SU-DHL-6 (cell line): ENCODE measurements at regions not wholly inside any gene's neighbourhood (a gene's known extent, or its start where the extent isn't known, plus 50 kb on each side); places are given as distances from the start of the nearest gene placed in this dataset.

Experiments
- H2AFZ ChIP-seq: fragments of 200-600 bp; sonication (generic); 2 replicates; pipeline ENCODE4 v1.6.1; 2014; ENCODE audit warnings: low read depth, mild to moderate bottlenecking, moderate library complexity, mixed read lengths, antibody characterized with exemption, low read length; ENCODE audit not compliant: severe bottlenecking
- H3F3A ChIP-seq: fragments of 200-600 bp; shearing (Covaris generic); 2 replicates; pipeline ENCODE4 v1.6.0; 2016; ENCODE audit warnings: antibody characterized with exemption, mild to moderate bottlenecking; ENCODE audit not compliant: insufficient read depth
- H3K27ac ChIP-seq: fragments of 200-600 bp; sonication (generic); 2 replicates; pipeline ENCODE4 v1.5.1; 2016; ENCODE audit warnings: low read depth, mild to moderate bottlenecking, low read length, moderate library complexity, mixed read lengths
- H3K27me3 ChIP-seq: fragments of 200-600 bp; sonication (generic), shearing (Covaris generic); 2 replicates; pipeline ENCODE4 v1.6.0; 2014; ENCODE audit warnings: mild to moderate bottlenecking, low read length
- H3K36me3 ChIP-seq: fragments of 200-600 bp; sonication (generic); 2 replicates; pipeline ENCODE4 v1.6.1; 2014; ENCODE audit warnings: mild to moderate bottlenecking, low read length, mixed read lengths
- H3K4me2 ChIP-seq: fragments of 300-600, 200-600 bp; shearing (Covaris generic), sonication (generic); 2 replicates; pipeline ENCODE4 v1.6.0; 2014; ENCODE audit warnings: low read length, low read depth, mild to moderate bottlenecking; ENCODE audit not compliant: poor library complexity, severe bottlenecking
- H3K4me3 ChIP-seq: fragments of 200-600 bp; sonication (generic); 2 replicates; pipeline ENCODE4 v1.5.1; 2014; ENCODE audit warnings: antibody characterized with exemption, low read length, mild to moderate bottlenecking, mixed read lengths; ENCODE audit not compliant: insufficient read depth, poor library complexity, severe bottlenecking
- H3K79me2 ChIP-seq: fragments of 200-600 bp; sonication (generic); 2 replicates; pipeline ENCODE4 v1.6.1; 2014; ENCODE audit warnings: mild to moderate bottlenecking, low read length, moderate library complexity; ENCODE audit not compliant: insufficient read depth
- H3K9ac ChIP-seq: fragments of 200-600 bp; sonication (generic); 2 replicates; pipeline ENCODE4 v1.7.0; 2014; ENCODE audit warnings: mild to moderate bottlenecking, low read length
- H3K9me2 ChIP-seq: fragments of 200-600 bp; sonication (generic); replicated peaks from 2 replicates; pipeline ENCODE4 v1.6.1; 2014; ENCODE audit warnings: low read length; ENCODE audit not compliant: insufficient read depth
- H3K9me3 ChIP-seq: fragments of 200-600 bp; sonication (generic); 2 replicates; pipeline ENCODE4 v1.6.1; 2014; ENCODE audit warnings: low read length, mixed read lengths; ENCODE audit not compliant: insufficient read depth
- H4K20me1 ChIP-seq: fragments of 200-600 bp; sonication (generic); 2 replicates; pipeline ENCODE4 v1.6.1; 2014; ENCODE audit warnings: low read depth, mild to moderate bottlenecking, antibody characterized with exemption, low read length, moderate library complexity, mixed read lengths
- EZH2phosphoT487 ChIP-seq: fragments of 200-600 bp; sonication (generic), shearing (Covaris generic); conservative IDR thresholded peaks from 2 replicates; pipeline ENCODE4 v1.6.1; 2018; ENCODE audit warnings: mild to moderate bottlenecking, antibody characterized with exemption, low read length, moderate library complexity, mixed read lengths
- TF ChIP-seq, protein P1 (sequence below): fragments of 200-600 bp; sonication (generic); IDR thresholded peaks from one replicate; pipeline ENCODE4 v1.5.1; 2017; ENCODE audit warnings: antibody characterized with exemption, mild to moderate bottlenecking, low read length, moderate library complexity; ENCODE audit not compliant: insufficient read depth, poor library complexity, severe bottlenecking

DNA sequence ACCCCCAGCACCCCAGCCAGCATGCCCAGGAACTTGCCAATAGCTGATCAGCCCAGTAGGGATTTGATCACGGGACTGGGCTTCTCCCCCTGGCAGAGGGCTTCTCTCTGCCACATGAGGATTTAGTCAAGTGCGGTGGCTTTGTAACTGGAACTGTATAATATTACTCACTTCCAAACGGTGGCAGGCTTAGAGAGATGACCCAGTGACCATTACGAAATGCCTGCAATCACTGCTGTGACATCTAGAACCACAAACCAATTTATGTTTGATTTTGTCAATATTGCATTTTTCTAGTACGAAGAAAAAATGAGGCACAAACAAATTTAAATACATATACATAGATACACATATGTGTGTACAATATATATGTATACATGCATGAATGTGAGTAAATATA is 192.1 kb downstream of the ERCC6L2 start:
- no peak overlapping the region for H3K27ac ChIP-seq
- H3F3A ChIP-seq, result no peaks in the 10 kb centered on the region
- no peak overlapping the region for H2AFZ ChIP-seq
- no peak overlapping the region for H3K4me2 ChIP-seq
- H3K79me2 ChIP-seq, result no peaks in the 10 kb centered on the region
- no peaks in the 10 kb centered on the region for H3K9me3 ChIP-seq
- H3K9ac ChIP-seq, result no peak overlapping the region
- H3K4me3 ChIP-seq, result no peak overlapping the region
- H4K20me1 ChIP-seq, result no peaks in the 10 kb centered on the region
- H3K27me3 ChIP-seq, result no peaks in the 10 kb centered on the region
- no peaks in the 10 kb centered on the region for H3K36me3 ChIP-seq
- H3K9me2 ChIP-seq, result no peaks in the 10 kb centered on the region
- no peak for TF ChIP-seq EZH2phosphoT487
- TF ChIP-seq, protein P1, sequence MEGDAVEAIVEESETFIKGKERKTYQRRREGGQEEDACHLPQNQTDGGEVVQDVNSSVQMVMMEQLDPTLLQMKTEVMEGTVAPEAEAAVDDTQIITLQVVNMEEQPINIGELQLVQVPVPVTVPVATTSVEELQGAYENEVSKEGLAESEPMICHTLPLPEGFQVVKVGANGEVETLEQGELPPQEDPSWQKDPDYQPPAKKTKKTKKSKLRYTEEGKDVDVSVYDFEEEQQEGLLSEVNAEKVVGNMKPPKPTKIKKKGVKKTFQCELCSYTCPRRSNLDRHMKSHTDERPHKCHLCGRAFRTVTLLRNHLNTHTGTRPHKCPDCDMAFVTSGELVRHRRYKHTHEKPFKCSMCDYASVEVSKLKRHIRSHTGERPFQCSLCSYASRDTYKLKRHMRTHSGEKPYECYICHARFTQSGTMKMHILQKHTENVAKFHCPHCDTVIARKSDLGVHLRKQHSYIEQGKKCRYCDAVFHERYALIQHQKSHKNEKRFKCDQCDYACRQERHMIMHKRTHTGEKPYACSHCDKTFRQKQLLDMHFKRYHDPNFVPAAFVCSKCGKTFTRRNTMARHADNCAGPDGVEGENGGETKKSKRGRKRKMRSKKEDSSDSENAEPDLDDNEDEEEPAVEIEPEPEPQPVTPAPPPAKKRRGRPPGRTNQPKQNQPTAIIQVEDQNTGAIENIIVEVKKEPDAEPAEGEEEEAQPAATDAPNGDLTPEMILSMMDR, result no peak

GRCh38 chr9:96067004-96067403 is 191.5 kb downstream of the ERCC6L2 start:
- H2AFZ ChIP-seq, result no peak overlapping the region
- H3K36me3 ChIP-seq, result no peaks in the 10 kb centered on the region
- no peaks in the 10 kb centered on the region for H3K27me3 ChIP-seq

GRCh38 chr9:96065482-96066251 is 190.2 kb downstream of the ERCC6L2 start:
- Histone ChIP-seq H3K27me3 (no peaks in the 10 kb centered on the region), H4K20me1 (no peaks in the 10 kb centered on the region), H3K4me3 (no peak overlapping the region), H3K9ac (no peak overlapping the region), H3K9me2 (no peaks in the 10 kb centered on the region), H3F3A (no peaks in the 10 kb centered on the region), H3K79me2 (no peaks in the 10 kb centered on the region), H2AFZ (no peak overlapping the region), H3K27ac (no peak overlapping the region), H3K9me3 (no peaks in the 10 kb centered on the region), H3K36me3 (no peaks in the 10 kb centered on the region), H3K4me2 (no peak overlapping the region)
- TF ChIP-seq EZH2phosphoT487, result no peak
- TF ChIP-seq, protein P1, result no peak

More at GRCh38 chr9:96067004-96067403, 191.5 kb downstream of the ERCC6L2 start:
- no peak for TF ChIP-seq EZH2phosphoT487
- TF ChIP-seq, protein P1, result no peak
- H3K9ac ChIP-seq, result no peak overlapping the region
- H3K27ac ChIP-seq, result no peak overlapping the region
- no peak overlapping the region for H3K4me2 ChIP-seq
- H4K20me1 ChIP-seq, result no peaks in the 10 kb centered on the region
- no peaks in the 10 kb centered on the region for H3F3A ChIP-seq
- no peaks in the 10 kb centered on the region for H3K9me2 ChIP-seq
- no peak overlapping the region for H3K4me3 ChIP-seq
- no peaks in the 10 kb centered on the region for H3K79me2 ChIP-seq
- H3K9me3 ChIP-seq, result no peaks in the 10 kb centered on the region
